HG03097 (cell line): ENCODE measurements at regions not wholly inside any gene's neighbourhood (a gene's known extent, or its start where the extent isn't known, plus 50 kb on each side); places are given as distances from the start of the nearest gene placed in this dataset.
"Not testable (repeated sequence)": the region's sequence is repeated elsewhere in the genome, so short reads cannot be mapped to it uniquely, and the experiment has no call there.

Source experiments
- ATAC-seq: cut with Tn5 transposase; IDR thresholded peaks from one replicate; pipeline ENCODE4 v1.9.1; 2021; ENCODE audit not compliant: unreplicated experiment, low FRiP score

DNA sequence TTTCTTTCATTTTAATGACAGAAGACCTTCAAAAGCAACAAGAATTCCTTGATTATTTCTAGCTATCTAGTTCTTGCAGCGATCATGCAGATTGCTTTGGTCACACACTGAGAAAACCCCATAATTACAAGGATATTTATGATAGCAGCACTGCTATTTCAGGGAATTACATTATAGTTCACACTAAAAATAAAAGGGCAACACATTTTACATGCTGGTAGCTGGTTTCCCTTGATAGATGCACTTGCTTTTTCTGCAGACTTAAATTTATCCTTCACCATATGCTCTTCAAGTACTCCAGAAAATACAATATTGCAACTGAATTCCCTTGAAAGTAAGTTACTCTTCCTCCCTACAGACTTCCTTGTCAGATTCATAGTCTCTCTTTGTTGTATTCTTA, 751.1 kb downstream of the CCDC85A start:
- no peak for ATAC-seq

DNA sequence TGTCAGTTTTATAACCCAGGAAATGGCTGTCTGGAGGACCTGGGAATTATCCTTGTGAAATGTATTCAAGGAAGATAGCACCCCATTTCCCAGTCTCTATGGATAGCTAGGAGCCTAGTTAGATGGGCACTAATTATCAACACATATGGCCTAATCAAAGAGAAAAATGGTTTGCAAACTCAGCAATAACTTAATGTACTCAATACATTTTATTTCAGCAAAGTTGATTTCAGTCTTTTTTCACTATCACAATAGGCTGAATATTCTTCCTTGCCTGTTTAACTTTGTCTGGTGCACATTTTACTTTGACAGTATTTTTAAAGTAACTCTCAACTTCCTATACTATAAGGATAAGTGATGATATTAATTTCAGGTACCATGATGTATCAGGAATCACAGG, 756.3 kb downstream of the CCDC85A start:
- ATAC-seq = no peak

DNA sequence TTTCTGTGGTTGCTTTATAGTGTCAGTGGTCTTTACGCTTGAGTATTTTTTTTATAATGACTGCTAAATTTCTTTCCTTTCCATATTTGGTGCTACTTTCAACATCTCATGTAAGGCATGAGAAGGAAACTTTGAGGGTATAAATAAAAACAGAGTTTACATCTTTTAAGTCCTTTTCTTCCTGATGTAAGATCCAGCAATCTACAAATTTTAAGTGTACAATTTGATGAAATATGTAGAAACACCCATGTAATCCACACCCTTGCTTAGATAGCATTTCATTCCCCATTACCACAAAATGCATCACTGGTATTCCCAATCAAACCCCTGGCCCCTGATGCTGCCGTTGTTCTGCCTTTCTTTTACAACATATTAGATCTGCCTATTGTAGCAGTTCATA, 769.1 kb downstream of the CCDC85A start:
- no peak for ATAC-seq

DNA sequence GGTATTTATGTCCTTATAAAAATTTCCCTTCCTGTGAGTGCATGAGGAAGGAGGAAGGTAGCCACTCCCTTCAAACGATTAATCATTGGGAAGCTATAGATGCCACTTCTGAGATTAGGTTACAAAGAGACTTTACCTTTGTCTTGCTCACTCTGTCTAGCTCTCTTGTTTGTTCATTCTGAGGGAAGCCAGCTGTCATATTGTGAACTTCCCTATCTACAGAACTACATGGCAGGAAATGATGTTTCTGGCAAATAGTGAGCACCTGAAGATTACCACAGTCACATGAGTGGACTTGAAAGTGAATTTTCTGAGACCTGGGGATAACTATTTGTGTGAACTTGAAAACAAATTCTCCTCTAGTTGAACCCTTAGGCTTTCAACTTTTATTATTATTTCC, 776.8 kb downstream of the CCDC85A start:
- ATAC-seq = no peak

DNA sequence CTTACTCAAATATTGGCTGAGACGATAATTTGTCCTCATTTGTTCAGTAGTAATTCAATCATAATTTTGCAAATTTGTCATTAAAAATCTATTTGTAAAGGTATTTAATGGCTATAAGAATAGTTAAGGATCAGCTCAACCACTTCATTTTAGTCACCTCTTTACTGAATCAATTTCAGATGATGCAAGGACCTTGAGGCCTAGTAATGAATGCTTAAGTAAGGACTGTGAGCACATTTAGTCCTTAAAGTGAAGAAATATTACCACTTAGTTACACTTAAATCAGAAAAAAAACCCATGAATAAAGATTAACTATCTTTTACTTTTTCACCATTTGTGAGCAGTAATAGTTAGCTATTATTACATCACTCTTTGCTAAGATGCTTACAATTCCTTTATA, 778.9 kb downstream of the CCDC85A start:
- no peak for ATAC-seq

DNA sequence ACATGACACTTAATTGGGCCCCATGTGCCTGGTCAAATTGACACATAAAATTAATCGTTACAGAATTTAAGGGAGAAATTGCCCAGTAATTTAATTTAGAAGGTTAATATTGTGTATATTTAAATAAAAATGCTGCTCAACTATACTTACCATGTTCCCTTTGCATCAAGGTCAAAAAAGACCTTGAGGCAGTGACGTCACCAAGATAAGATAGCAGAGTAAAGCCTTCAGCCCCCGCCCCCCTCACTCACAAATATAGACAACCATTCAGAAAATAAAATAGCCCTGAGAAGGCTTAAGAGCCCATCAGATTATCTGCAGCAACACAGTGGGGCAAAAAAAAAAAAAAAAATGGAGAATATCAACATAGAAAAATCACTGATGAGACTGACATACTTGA, 785.7 kb downstream of the CCDC85A start:
- no peak for ATAC-seq

DNA sequence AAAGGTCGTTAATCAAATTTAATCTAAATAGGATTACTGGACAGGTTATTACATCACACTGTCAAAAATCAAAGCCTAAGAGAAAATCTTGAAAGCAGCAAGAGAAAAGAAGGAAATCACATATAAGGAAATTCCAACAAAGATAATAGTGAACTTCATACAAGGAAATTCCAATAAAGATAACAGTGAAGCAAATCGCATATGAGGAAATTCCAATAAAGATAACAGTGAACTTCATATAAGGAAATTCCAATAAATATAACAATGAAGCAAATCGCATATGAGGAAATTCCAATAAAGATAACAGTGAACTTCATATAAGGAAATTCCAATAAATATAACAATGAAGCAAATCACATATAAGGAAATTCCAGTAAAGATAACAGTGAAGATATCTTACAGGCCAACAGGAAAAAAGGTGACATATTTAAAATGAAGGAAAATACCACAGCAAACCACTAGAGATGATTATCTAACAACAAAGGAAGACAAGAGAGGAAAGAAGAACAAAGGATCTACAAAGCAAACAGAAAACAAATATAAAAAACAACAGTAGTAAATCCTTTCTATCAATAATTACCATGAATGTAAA, 787.7 kb downstream of the CCDC85A start:
- no peak for ATAC-seq

DNA sequence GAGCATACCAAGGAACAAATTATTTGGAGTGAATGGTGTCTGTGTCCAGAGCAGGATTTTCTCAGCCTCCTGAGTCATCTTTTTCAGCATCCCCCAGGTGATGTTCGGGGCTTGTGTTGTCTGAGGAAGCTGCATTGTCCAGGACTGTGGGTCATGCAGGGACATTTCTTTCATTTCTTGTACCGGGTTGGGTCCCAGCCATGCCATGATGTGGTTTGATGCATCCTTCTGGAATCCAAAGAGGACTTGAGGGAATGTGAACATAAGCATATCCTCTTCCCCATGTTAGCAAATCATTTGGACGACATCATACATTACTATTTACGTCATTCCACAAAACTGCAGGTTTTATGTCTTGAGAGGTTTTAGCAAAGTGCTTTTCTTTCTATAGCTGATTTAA, 797.8 kb downstream of the CCDC85A start:
- no peak for ATAC-seq

DNA sequence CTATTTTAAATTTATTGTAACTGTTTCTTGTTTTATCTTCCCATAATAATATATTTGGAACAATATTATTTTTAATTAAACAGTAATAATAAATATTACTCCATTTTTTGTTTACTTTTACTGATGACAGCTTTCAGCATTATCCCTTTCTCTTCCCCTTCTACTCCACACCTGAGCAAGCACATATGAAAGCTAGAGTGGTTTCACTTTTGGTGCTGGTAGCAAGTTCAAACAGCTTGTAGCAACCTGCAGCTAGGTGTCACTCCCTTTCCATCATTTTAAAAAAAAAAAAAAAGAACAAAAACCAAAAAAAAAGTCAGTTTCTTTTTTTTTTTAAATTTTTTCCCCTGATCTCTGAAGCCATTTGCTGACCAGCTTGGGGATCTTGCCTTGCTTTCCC, 801.8 kb downstream of the CCDC85A start:
- no peak for ATAC-seq

DNA sequence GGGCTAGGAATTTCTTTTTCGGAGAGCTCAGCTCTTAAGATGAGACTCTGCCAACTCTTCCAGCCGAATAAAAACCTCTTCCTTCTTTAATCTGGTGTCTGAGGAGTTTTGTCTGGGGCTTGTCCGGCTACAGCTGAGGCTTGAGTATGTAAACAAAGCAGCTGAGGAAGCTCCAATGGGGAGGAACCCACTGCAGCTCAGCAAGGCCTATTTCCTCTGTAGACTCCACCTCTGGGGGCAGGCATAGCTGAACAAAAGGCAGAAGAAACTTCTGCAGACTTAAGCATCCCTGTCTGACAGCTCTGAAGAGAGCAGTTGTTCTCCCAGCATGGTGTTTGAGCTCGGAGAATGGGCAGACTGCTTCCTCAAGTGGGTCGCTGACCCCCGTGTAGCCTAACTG, 838.7 kb downstream of the CCDC85A start:
- no peak for ATAC-seq

DNA sequence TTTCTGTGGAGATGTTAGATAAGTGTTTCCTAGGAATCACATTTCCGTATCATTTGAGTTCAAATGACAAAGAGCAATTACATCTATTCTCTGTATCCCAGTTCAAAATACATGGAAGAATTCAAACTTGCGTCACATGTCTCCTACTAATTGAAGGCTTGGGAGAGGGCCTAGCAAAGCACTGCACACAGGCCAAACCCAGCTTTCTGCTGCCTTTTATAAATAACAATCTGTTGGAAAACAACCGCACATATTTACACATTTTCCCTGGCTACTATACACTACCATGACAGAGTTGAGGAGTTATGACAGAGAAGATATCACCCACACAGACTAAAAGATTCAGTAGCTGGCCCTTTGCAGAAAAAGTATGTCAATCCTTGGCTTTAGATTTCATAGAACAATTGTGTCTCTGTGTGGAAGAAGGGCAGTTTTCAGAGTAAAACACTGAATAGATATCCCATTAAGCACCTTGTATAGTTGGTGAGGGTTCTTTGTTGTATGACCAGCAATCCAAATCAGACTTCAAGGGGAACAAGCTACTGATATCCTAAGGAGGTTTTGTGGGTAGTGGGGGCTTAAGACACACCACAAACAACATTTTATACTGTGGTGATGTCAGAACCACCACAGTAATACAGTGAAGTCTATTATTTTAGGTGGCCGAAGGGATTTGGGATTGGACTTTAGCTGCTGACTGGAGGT, 861.3 kb downstream of the CCDC85A start:
- no peak for ATAC-seq

DNA sequence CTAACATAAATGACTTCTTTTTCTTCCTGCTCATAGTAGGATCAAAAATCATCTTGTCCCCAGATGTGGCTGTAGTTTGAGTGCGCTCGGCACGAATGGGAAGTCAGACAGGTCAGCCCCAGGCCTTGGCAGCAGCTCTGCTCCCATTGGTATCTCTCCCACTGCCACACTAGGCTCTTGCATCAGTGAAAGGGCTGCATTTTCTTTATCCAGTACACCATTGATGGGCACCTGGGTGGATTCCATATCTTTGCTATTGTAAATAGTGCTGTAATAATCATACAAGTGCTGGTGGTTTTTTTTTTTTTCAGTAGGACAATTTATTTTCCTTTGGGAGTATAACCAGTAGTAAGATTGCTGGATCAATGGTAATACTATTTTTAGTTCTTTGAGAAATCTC, 865.5 kb downstream of the CCDC85A start:
- ATAC-seq = no peak

DNA sequence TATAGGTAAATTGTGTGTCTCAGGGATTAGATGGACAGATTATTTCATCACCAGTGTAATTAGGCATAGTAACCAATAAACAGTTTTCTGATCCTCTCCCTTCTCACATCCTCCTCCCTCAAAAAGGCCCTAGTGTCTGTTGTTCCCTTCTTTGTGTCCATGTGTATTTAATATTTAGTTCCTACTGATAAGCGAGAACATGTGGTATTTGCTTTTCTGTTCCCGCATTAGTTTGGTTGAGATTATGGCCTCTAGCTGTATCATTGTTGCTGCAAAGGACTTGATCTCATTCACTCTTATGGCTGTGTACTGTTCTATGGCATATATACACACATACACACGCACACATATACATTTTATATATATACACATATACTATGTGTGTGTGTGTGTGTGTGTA, 866.2 kb downstream of the CCDC85A start:
- ATAC-seq = no peak

DNA sequence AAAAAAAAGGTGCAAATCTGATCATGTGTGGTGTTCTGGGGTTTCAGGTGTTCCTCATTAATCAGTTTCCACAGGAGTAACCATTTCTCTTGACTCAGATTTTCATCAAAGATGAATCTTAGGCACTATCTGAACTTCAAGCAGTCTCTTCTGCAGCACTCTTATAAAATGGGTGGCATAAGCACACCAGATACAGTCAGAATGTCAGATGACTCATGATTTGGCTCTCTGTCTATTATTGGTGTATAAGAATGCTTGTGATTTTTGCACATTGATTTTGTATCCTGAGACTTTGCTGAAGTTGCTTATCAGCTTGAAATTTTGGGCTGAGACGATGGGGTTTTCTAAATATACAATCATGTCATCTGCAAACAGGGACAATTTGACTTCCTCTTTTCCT, 882.5 kb downstream of the CCDC85A start:
- ATAC-seq = not testable (repeated sequence)

DNA sequence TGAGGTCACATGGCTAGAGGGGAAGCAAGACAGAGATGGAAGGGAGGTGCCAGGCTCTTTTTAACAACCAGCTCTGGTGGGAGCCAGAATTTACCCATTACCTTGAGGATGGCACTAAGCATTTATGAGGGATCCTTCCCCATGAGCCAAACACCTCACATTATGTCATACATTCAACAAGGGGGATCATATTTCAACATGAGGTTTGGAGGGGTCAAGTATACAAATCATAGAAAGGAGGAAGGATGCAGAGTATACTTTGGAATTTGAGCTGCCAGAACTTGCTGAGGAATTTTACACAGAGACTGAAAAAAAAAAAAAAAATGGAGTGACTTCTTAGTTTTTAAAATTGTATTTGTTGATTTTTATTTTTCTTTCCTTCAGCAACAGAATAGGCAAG, 891.4 kb downstream of the CCDC85A start:
- no peak for ATAC-seq

DNA sequence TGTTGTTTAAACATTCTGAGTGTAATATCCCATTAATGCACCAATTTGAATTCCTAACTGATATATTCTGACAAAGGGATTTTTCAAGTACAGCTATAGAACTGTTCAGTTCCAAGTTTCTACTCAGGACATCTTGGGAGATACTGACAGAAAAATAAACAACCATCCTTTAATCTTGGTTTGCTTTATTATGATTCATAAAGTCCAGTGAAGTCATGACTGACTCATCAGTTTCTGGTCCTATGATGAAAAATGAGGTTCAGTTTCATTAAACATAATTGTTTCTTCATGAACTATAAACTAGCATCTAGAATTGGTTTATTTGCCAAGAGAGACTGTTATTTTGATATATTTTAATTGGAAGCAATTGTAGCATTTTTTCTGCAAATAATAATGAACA, 896.2 kb downstream of the CCDC85A start:
- no peak for ATAC-seq

DNA sequence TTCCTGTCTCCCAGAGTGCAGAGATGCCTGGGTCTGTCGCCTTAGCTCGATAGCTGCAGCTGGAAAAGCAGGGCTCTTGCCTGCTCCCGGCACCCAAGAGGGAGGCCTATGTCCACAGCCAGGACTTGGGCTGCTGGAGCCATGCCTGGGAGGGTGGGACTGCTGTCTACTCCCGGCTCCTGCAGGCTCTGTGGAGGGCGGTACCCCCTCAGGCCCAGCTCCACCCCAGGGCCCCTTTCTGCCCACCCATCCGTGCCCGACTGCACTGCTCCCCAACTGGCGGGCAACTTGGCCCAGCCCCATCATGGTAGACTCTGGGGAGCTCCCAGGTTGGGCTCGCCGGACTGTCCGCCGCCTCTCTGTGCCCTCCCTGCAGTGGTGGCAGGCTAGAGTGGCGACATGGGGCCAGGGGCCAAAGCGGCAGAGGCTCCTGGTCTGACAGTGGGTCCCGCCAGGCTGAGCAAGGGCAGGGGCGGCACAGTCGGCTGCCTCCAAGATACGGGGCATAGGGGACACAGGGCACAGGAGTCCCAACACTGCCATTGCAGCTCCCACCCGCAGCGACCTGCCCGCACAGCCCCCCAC, 901.0 kb downstream of the CCDC85A start:
- no peak for ATAC-seq

DNA sequence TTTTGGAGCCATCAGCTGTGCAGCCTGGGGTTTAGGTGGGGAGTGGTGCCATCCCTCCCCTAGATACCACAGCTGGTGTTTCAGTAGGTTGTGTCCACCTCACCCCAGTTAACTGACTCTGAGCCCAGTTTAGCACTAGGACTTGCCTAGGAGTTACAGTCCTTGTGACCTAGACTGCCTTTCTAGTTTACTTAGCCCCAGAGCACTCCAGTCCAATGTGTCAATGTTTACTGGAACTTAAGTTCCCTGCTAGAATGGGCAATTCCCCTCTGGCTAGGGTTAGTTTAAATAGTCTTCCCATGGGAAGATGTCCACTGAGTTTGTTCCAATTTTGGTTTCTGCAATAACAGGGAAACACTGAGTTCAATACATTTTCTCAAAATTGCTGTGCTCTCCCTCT, 909.2 kb downstream of the CCDC85A start:
- ATAC-seq = no peak

DNA sequence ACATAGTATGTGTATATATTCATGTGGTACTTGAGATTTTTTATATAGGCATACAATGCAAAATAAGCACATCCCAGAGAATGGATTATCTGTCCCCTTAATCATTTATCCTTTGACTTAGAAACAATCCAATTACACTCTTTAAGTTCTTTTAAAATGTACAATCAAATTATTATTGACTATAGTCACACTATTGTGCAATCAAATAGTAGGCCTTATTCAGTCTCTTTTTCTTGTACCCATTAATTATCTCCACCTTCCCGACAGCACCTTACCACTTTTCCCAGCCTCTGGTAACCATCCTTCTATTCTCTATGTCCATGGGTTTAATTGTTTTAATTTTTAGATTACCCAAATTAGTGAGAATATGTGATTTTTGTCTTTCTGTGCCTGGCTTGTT, 914.1 kb downstream of the CCDC85A start:
- ATAC-seq = no peak

DNA sequence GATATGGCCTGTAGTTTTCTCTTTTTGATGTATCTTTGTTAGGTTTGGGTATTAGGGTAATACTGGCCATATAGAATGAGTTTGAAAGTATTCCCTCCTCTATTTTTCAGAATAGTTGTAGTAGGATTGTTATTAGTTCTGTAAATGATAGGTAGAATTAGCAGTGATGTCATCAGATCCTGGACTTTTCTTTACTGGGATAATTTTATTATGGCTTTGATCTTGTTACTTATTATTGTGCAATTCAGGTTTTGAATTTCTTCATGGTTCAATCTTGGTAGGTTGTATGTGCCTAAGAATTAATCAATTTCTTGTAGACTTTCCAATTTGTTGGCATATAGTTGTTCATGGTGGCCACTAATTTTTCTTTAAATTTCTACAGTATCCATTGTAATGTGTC, 916.6 kb downstream of the CCDC85A start:
- no peak for ATAC-seq

DNA sequence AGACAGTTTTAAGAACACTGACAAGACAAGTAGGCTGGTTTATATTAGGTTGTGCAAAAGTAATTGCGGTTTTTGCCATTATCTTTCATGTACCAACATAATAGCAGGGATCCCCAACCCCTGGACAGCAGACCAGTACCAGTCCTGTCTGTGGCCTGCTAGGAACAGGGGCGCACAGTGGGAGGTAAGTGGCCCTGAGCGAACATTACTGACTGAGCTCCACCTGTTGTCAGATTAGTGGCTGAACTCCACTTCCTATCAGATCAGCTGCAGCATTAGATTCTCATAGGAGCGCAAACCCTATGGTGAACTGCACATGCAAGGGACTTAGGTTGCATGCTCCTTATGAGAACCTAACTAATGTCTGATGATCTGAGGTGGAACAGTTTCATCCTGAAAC, 921.9 kb downstream of the CCDC85A start:
- ATAC-seq = no peak

DNA sequence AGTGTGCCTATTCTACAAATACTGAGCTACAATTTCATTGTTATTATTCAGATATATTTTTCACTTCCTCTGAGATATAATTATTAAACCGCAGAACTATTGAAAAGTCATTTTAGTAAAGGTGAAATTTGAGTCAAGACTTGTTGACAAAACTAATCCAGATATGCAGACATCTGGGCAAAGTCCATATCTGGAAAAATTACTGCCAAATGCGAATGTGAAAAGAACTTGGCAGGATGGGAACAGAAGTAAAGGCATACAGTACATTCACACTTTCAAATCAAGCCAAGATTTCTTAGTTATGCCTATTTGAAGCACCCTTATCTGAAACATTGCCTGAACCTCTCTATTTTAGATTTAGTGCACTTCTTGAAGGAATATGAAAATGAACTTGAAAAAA, 923.6 kb downstream of the CCDC85A start:
- ATAC-seq = no peak
